GM18499 (cell line): ENCODE measurements at regions not wholly inside any gene's neighbourhood (a gene's known extent, or its start where the extent isn't known, plus 50 kb on each side); places are given as distances from the start of the nearest gene placed in this dataset.
"Not testable (repeated sequence)": the region's sequence is repeated elsewhere in the genome, so short reads cannot be mapped to it uniquely, and the experiment has no call there.

Experiments
- ATAC-seq: cut with Tn5 transposase; IDR thresholded peaks from one replicate; pipeline ENCODE4 v1.9.1; 2021; ENCODE audit warnings: moderate number of reproducible peaks; ENCODE audit not compliant: insufficient read depth, unreplicated experiment

GRCh38 chr5:99773290-99773689 lies 761.9 kb upstream of the FAM174A start:
- no peak for ATAC-seq

- no peak for ATAC-seq
Observed at GRCh38 chr5:99771296-99771695, 763.9 kb upstream of the FAM174A start.

- no peak for ATAC-seq
Observed at GRCh38 chr5:99765011-99765410, 770.2 kb upstream of the FAM174A start.

GRCh38 chr5:99763021-99763774 lies 772.0 kb upstream of the FAM174A start:
- ATAC-seq = no peak

- ATAC-seq = no peak
Observed at GRCh38 chr5:99747342-99747741, 787.8 kb upstream of the FAM174A start.

- ATAC-seq = not testable (repeated sequence)
Observed at GRCh38 chr5:99733146-99733545, 802.0 kb upstream of the FAM174A start.

GRCh38 chr5:99730653-99731052 lies 801.8 kb upstream of the CHD1 start:
- not testable (repeated sequence) for ATAC-seq

GRCh38 chr5:99724732-99725290 lies 796.0 kb upstream of the CHD1 start:
- ATAC-seq = no peak

- no peak for ATAC-seq
Observed at GRCh38 chr5:99721506-99721905, 792.7 kb upstream of the CHD1 start.

GRCh38 chr5:99715921-99716320 lies 787.1 kb upstream of the CHD1 start:
- no peak for ATAC-seq

- no peak for ATAC-seq
Observed at GRCh38 chr5:99706160-99706559, 777.4 kb upstream of the CHD1 start.

GRCh38 chr5:99702565-99702964 lies 773.8 kb upstream of the CHD1 start:
- ATAC-seq = no peak

GRCh38 chr5:99694884-99695283 lies 766.1 kb upstream of the CHD1 start:
- ATAC-seq = no peak

- no peak for ATAC-seq
Observed at GRCh38 chr5:99686538-99686937, 757.7 kb upstream of the CHD1 start.

- ATAC-seq = no peak
Observed at GRCh38 chr5:99675974-99676373, 747.2 kb upstream of the CHD1 start.

GRCh38 chr5:99674101-99674500 lies 745.3 kb upstream of the CHD1 start:
- no peak for ATAC-seq

- ATAC-seq = no peak
Observed at GRCh38 chr5:99664972-99665371, 736.2 kb upstream of the CHD1 start.

- ATAC-seq = no peak
Observed at GRCh38 chr5:99651298-99651697, 722.5 kb upstream of the CHD1 start.

- ATAC-seq = no peak
Observed at GRCh38 chr5:99646011-99646647, 717.3 kb upstream of the CHD1 start.

- no peak for ATAC-seq
Observed at GRCh38 chr5:99644822-99645221, 716.0 kb upstream of the CHD1 start.

GRCh38 chr5:99640646-99641045 lies 711.8 kb upstream of the CHD1 start:
- ATAC-seq = no peak

GRCh38 chr5:99639905-99640304 lies 711.1 kb upstream of the CHD1 start:
- no peak for ATAC-seq
